ENCODE measurements at regions not wholly inside any gene's neighbourhood (a gene's known extent, or its start where the extent isn't known, plus 50 kb on each side); places are given as distances from the start of the nearest gene placed in this dataset.

DNA sequence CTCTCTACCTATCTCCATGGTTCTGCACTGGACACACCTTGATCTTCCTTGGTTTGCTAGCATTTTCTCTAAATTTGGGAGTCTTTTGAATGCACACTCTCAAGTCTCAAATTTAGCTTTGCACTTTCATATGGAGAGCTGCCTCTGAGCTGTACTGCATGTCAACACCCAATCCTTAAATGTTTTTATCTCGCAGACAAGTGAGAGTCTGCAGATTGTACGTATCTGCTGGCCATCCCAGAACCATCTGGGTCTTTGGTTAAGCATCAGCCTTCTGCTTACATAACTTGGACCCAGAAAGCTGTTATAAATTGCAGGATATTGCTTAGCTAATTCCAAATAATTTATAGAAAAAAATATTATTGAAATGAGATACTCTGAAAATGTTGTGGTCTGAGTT is 111.4 kb upstream of the GRAMD2B start:
- TF ChIP-seq TAF1 (IDR thresholded peaks at IDR 0.05; ENCODE audit: low read depth), result no peak
- TF ChIP-seq FOXM1 (IDR thresholded peaks at IDR 0.05; ENCODE audit: borderline replicate concordance, low read depth), result no peak
- no peak for TF ChIP-seq RAD21 (IDR thresholded peaks at IDR 0.05; ENCODE audit: low read depth)
- TF ChIP-seq, protein P1, sequence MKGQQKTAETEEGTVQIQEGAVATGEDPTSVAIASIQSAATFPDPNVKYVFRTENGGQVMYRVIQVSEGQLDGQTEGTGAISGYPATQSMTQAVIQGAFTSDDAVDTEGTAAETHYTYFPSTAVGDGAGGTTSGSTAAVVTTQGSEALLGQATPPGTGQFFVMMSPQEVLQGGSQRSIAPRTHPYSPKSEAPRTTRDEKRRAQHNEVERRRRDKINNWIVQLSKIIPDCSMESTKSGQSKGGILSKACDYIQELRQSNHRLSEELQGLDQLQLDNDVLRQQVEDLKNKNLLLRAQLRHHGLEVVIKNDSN (IDR thresholded peaks at IDR 0.05), result no peak

DNA sequence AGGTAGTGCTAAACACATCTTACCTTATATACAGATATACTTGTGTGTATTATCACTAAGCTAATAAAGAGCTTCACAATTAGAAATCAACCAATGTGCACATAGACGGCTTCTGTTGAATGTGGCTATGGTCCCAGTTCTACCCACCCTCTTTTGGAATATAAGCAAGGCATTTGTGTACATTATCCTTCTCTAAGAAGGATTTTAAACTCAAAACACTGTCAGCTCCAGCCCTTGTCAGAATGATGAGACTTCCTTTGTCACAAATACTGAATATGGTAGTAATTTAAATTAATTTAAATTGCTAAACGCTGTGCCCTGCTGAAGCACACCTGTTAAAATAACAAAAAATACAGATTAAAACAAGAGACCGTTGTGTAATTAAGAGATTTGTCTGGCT is 107.9 kb upstream of the GRAMD2B start:
- TF ChIP-seq, protein P2, sequence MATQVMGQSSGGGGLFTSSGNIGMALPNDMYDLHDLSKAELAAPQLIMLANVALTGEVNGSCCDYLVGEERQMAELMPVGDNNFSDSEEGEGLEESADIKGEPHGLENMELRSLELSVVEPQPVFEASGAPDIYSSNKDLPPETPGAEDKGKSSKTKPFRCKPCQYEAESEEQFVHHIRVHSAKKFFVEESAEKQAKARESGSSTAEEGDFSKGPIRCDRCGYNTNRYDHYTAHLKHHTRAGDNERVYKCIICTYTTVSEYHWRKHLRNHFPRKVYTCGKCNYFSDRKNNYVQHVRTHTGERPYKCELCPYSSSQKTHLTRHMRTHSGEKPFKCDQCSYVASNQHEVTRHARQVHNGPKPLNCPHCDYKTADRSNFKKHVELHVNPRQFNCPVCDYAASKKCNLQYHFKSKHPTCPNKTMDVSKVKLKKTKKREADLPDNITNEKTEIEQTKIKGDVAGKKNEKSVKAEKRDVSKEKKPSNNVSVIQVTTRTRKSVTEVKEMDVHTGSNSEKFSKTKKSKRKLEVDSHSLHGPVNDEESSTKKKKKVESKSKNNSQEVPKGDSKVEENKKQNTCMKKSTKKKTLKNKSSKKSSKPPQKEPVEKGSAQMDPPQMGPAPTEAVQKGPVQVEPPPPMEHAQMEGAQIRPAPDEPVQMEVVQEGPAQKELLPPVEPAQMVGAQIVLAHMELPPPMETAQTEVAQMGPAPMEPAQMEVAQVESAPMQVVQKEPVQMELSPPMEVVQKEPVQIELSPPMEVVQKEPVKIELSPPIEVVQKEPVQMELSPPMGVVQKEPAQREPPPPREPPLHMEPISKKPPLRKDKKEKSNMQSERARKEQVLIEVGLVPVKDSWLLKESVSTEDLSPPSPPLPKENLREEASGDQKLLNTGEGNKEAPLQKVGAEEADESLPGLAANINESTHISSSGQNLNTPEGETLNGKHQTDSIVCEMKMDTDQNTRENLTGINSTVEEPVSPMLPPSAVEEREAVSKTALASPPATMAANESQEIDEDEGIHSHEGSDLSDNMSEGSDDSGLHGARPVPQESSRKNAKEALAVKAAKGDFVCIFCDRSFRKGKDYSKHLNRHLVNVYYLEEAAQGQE (IDR thresholded peaks at IDR 0.05; ENCODE audit: low read depth), result no peak
- TF ChIP-seq, protein P1 (IDR thresholded peaks at IDR 0.05), result no peak
- TF ChIP-seq CREB1 (IDR thresholded peaks at IDR 0.05; ENCODE audit: low read depth) (no peak), TEAD4 (IDR thresholded peaks at IDR 0.05) (no peak)

DNA sequence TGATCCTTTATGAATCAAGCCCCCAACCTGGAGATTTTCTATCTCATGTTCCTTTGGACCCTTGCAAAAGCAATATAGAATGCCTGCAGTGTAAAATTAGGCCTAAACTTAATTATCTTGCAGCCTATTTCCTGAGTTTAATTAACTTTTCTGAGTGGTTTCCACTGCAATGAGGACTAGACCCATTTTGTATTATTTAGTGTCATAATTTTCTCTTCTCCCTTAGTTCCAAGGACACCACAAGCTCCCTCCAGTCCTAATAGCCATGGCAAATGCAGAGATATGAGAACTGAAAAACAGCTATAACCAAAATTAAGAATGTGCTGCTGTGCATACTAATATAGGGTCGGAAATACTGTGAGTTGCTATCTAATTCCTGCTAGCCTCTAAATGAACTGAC is 90.9 kb upstream of the GRAMD2B start:
- TF ChIP-seq TEAD4 (IDR thresholded peaks at IDR 0.05), result no peak
- no peak for TF ChIP-seq FOXM1 (IDR thresholded peaks at IDR 0.05; ENCODE audit: borderline replicate concordance, low read depth)
- TF ChIP-seq, protein P1 (IDR thresholded peaks at IDR 0.05), result no peak
- TF ChIP-seq CEBPB (IDR thresholded peaks at IDR 0.05), result no peak
- TF ChIP-seq, protein P3, sequence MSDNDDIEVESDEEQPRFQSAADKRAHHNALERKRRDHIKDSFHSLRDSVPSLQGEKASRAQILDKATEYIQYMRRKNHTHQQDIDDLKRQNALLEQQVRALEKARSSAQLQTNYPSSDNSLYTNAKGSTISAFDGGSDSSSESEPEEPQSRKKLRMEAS (IDR thresholded peaks at IDR 0.05), result no peak
- TF ChIP-seq TAF1 (IDR thresholded peaks at IDR 0.05; ENCODE audit: low read depth), result no peak
- no peak for TF ChIP-seq CREB1 (IDR thresholded peaks at IDR 0.05; ENCODE audit: low read depth)

DNA sequence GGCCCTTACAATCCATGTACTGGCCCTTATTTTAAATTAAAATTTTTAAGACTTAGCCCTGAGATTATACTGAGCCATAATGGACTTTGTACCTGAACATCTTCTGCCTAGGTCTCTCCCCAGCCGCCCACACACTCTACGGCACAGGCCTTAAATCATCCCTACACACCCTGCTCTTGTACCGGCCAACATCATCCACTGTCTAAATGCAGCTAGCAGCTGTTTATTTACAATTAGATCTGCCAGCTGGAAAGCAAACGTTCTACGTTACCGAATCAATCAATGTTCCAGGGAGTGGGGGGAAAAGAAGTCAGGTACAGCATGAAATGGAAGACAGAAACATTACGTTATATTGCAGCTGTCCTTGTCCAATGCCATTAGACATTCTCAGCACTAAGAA is 88.4 kb upstream of the GRAMD2B start:
- TF ChIP-seq RAD21 (IDR thresholded peaks at IDR 0.05; ENCODE audit: low read depth) (no peak), EP300 (IDR thresholded peaks at IDR 0.05; ENCODE audit: borderline replicate concordance) (no peak), TEAD4 (IDR thresholded peaks at IDR 0.05) (no peak), CEBPB (IDR thresholded peaks at IDR 0.05) (no peak), ZBTB7A (IDR thresholded peaks at IDR 0.05; ENCODE audit: low read depth) (no peak), TCF12 (IDR thresholded peaks at IDR 0.05; ENCODE audit: low read depth) (no peak), FOXM1 (IDR thresholded peaks at IDR 0.05; ENCODE audit: borderline replicate concordance, low read depth) (no peak)
- TF ChIP-seq, protein P2 (IDR thresholded peaks at IDR 0.05; ENCODE audit: low read depth), result no peak

DNA sequence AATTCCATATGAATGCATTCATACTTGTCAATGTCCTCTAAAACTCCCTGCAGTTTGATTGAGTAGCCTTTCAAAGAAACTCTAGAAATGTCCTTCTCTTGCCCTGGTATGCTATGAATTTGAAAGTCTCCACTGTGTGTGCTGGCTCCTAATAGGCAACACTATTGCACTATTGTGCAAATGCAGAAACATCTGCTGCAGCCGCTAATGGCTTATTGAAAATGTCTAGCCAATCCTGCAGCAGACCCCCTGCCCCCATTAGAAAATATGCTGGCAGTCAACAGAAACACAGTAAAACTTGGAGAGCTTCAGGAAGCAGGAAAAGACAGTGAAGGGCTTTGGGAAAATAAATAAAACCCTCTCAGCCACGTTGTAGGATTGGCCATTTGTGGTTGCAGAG is 87.3 kb upstream of the GRAMD2B start:
- TF ChIP-seq CEBPB (IDR thresholded peaks at IDR 0.05) (no peak), TAF1 (IDR thresholded peaks at IDR 0.05; ENCODE audit: low read depth) (no peak), RAD21 (IDR thresholded peaks at IDR 0.05; ENCODE audit: low read depth) (no peak), EGR1 (IDR thresholded peaks at IDR 0.05) (no peak), FOXM1 (IDR thresholded peaks at IDR 0.05; ENCODE audit: borderline replicate concordance, low read depth) (no peak), TEAD4 (IDR thresholded peaks at IDR 0.05) (no peak), YY1 (IDR thresholded peaks at IDR 0.05; ENCODE audit: low read depth) (no peak)
- TF ChIP-seq, protein P2 (IDR thresholded peaks at IDR 0.05; ENCODE audit: low read depth), result no peak
